Natural killer cell (primary cell): ENCODE measurements at regions not wholly inside any gene's neighbourhood (a gene's known extent, or its start where the extent isn't known, plus 50 kb on each side); places are given as distances from the start of the nearest gene placed in this dataset.
A peak's percentile ranks its signal among the peaks of the same experiment; 100 is the strongest.

Source experiments
- ATAC-seq, 3 donors: fragments of 150-1000 bp in 2 of 3; fragments of 200-7000 bp in 1 of 3; cut with Tn5 transposase; 1 replicate in 1 of 3; 2 replicates in 2 of 3; pipeline ENCODE4 v1.10.0; 2021; ENCODE audit warnings: mild to moderate bottlenecking in 2 of 3, moderate library complexity in 2 of 3
- DNase-seq, 2 donors: peaks; one replicate each; pipeline versions ENCODE4 v3.0.0 to v3.0.0-alpha.2; 2013 to 2021; ENCODE audit warnings: mixed read lengths in 1 of 2
- H3K27ac ChIP-seq: one replicate; pipeline ENCODE4 v1.5.1; 2013; ENCODE audit warnings: mild to moderate bottlenecking, low read length
- H3K27me3 ChIP-seq: one replicate; pipeline ENCODE4 v1.6.1; 2013; ENCODE audit warnings: low read length; ENCODE audit not compliant: control insufficient read depth, insufficient read depth
- H3K36me3 ChIP-seq: one replicate; pipeline ENCODE4 v1.6.1; 2013; ENCODE audit warnings: low read length; ENCODE audit not compliant: control insufficient read depth, insufficient read depth
- H3K4me1 ChIP-seq: one replicate; pipeline ENCODE4 v1.6.1; 2013; ENCODE audit warnings: low read length; ENCODE audit not compliant: control insufficient read depth, insufficient read depth
- H3K4me3 ChIP-seq: one replicate; pipeline ENCODE4 v1.5.1; 2013; ENCODE audit warnings: low read length
- H3K9me3 ChIP-seq: one replicate; pipeline ENCODE4 v1.6.1; 2013; ENCODE audit warnings: low read length; ENCODE audit not compliant: control insufficient read depth, insufficient read depth
- H3K27ac Mint-ChIP-seq, 2 donors: one replicate each; pipeline ENCODE4 v1.8.0; 2022; ENCODE audit warnings: mild to moderate bottlenecking in 2 of 2, mixed read lengths in 2 of 2, moderate library complexity in 1 of 2
- H3K27me3 Mint-ChIP-seq, 2 donors: one replicate each; pipeline ENCODE4 v1.8.0; 2022; ENCODE audit warnings: low read depth in 2 of 2, mixed read lengths in 2 of 2
- H3K36me3 Mint-ChIP-seq: one replicate; pipeline ENCODE4 v1.8.0; 2022; ENCODE audit warnings: mixed read lengths
- H3K4me1 Mint-ChIP-seq, 2 donors: one replicate each; pipeline ENCODE4 v1.8.0; 2022; ENCODE audit warnings: mixed read lengths in 2 of 2
- H3K4me3 Mint-ChIP-seq: one replicate; pipeline ENCODE4 v1.8.0; 2022; ENCODE audit warnings: mild to moderate bottlenecking, moderate library complexity, mixed read lengths
- H3K9me3 Mint-ChIP-seq, 2 donors: one replicate each; pipeline ENCODE4 v1.8.0; 2022; ENCODE audit warnings: mixed read lengths in 2 of 2
- WGBS: methylation state at CpG from one replicate; pipeline ENCODE4 v1.1.7; 2013; ENCODE audit warnings: missing lambda C conversion rate; ENCODE audit not compliant: insufficient coverage; 5-methylcytosine and 5-hydroxymethylcytosine counted together
- intact Hi-C: fragments of 100-400 bp; cut with micrococcal nuclease; formaldehyde crosslinking; loops from one replicate; pipeline ENCODE4 v1.14.2; 2022
- TF ChIP-seq, protein P1 (sequence below): fragments of 200-600 bp; IDR thresholded peaks from one replicate; pipeline ENCODE4 v1.8.0; 2022; ENCODE audit warnings: antibody characterized with exemption

DNA sequence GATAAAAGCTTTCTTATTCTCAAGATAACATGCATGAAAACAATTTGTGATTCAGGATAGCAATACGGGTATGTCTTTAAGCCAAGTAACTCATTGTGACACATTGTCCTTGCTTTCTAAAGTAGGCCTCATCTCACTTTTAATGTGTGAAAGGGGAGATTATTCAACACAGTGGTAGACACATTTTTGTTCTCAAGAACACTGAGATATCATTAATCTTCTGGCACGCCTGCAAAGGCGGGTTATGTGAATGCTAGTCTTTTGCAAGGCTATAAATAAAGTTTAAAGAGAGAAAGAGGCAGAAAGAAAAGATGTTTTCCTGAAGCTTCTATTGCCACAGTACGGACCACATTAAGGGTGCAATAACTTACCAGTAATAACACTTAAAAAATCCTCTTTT is 181.8 kb upstream of the MEF2C start:
- H3K4me1 Mint-ChIP-seq: peaks cover 23 to 26% of the 10 kb centered on the region in 2 donors
- H3K9me3 Mint-ChIP-seq: no peaks in the 10 kb centered on the region
- DNase-seq: no peak
- intact Hi-C loops: no loop called here
- H3K4me3 Mint-ChIP-seq: peak overlapping the region; percentile 64
- TF ChIP-seq, protein P1, sequence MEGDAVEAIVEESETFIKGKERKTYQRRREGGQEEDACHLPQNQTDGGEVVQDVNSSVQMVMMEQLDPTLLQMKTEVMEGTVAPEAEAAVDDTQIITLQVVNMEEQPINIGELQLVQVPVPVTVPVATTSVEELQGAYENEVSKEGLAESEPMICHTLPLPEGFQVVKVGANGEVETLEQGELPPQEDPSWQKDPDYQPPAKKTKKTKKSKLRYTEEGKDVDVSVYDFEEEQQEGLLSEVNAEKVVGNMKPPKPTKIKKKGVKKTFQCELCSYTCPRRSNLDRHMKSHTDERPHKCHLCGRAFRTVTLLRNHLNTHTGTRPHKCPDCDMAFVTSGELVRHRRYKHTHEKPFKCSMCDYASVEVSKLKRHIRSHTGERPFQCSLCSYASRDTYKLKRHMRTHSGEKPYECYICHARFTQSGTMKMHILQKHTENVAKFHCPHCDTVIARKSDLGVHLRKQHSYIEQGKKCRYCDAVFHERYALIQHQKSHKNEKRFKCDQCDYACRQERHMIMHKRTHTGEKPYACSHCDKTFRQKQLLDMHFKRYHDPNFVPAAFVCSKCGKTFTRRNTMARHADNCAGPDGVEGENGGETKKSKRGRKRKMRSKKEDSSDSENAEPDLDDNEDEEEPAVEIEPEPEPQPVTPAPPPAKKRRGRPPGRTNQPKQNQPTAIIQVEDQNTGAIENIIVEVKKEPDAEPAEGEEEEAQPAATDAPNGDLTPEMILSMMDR: no peak
- Histone ChIP-seq H3K4me1 (no peaks in the 10 kb centered on the region), H3K36me3 (no peaks in the 10 kb centered on the region), H3K4me3 (no peak overlapping the region), H3K9me3 (no peaks in the 10 kb centered on the region), H3K27me3 (no peaks in the 10 kb centered on the region), H3K27ac (no peak overlapping the region)
- no peaks in the 10 kb centered on the region for H3K36me3 Mint-ChIP-seq
- H3K27me3 Mint-ChIP-seq: no peaks in the 10 kb centered on the region
- ATAC-seq: peak; percentile 79 to 81 (median 80)
- WGBS: 41% methylated on average over 3 of the region's 4 CpGs
- H3K27ac Mint-ChIP-seq: peak overlapping the region; percentile 59 to 79

- Histone ChIP-seq H3K4me1 (no peaks in the 10 kb centered on the region), H3K36me3 (no peaks in the 10 kb centered on the region), H3K4me3 (no peak overlapping the region), H3K27me3 (no peaks in the 10 kb centered on the region), H3K27ac (no peak overlapping the region), H3K9me3 (no peaks in the 10 kb centered on the region)
- H3K36me3 Mint-ChIP-seq: no peaks in the 10 kb centered on the region
- no peaks in the 10 kb centered on the region for H3K27me3 Mint-ChIP-seq
- ATAC-seq (peak; percentile 81 to 88 (median 82)), DNase-seq (no peak)
- TF ChIP-seq, protein P1: no peak
- peak overlapping the region; percentile 64 for H3K4me3 Mint-ChIP-seq
- intact Hi-C loops: no loop called here
- H3K4me1 Mint-ChIP-seq: peaks cover 23 to 26% of the 10 kb centered on the region in 2 donors
- peak overlapping the region; percentile 59 to 79 for H3K27ac Mint-ChIP-seq
- WGBS: no CpG with 5 or more reads among the region's 1 CpG
- H3K9me3 Mint-ChIP-seq: no peaks in the 10 kb centered on the region
Measured at GRCh38 chr5:89064054-89064453, 181.1 kb upstream of the MEF2C start.

GRCh38 chr5:89060768-89061167 is 177.8 kb upstream of the MEF2C start:
- Mint-ChIP-seq H3K4me3 (no peak overlapping the region), H3K27me3 (no peaks in the 10 kb centered on the region), H3K36me3 (no peaks in the 10 kb centered on the region), H3K9me3 (no peaks in the 10 kb centered on the region), H3K4me1 (peaks cover 18 to 20% of the 10 kb centered on the region in 2 donors), H3K27ac (no peak overlapping the region)
- no peaks in the 10 kb centered on the region for H3K27me3 ChIP-seq
- H3K36me3 ChIP-seq: no peaks in the 10 kb centered on the region
- no peaks in the 10 kb centered on the region for H3K4me1 ChIP-seq
- DNase-seq (no peak), ATAC-seq (no peak)
- TF ChIP-seq, protein P1: no peak
- intact Hi-C loops: no loop called here
- no peak overlapping the region for H3K4me3 ChIP-seq
- no peaks in the 10 kb centered on the region for H3K9me3 ChIP-seq
- WGBS: 81% methylated on average over 2 of the region's 2 CpGs
- no peak overlapping the region for H3K27ac ChIP-seq

- Mint-ChIP-seq H3K27me3 (no peaks in the 10 kb centered on the region), H3K27ac (no peak overlapping the region), H3K9me3 (no peaks in the 10 kb centered on the region), H3K36me3 (no peaks in the 10 kb centered on the region), H3K4me3 (no peak overlapping the region), H3K4me1 (peaks cover 8 to 9% of the 10 kb centered on the region in 2 donors)
- H3K36me3 ChIP-seq: no peaks in the 10 kb centered on the region
- intact Hi-C loops: no loop called here
- no peak for ATAC-seq
- H3K27me3 ChIP-seq: no peaks in the 10 kb centered on the region
- DNase-seq: no peak
- no peak overlapping the region for H3K27ac ChIP-seq
- TF ChIP-seq, protein P1: no peak
- WGBS: no CpG with 5 or more reads among the region's 1 CpG
- no peak overlapping the region for H3K4me3 ChIP-seq
- H3K4me1 ChIP-seq: no peaks in the 10 kb centered on the region
- H3K9me3 ChIP-seq: no peaks in the 10 kb centered on the region
Measured at GRCh38 chr5:89059274-89059673, 176.3 kb upstream of the MEF2C start.
